ENCODE measurements at regions not wholly inside any gene's neighbourhood (a gene's known extent, or its start where the extent isn't known, plus 50 kb on each side); places are given as distances from the start of the nearest gene placed in this dataset.
"Not testable (repeated sequence)": the region's sequence is repeated elsewhere in the genome, so short reads cannot be mapped to it uniquely, and the experiment has no call there.

- Mint-ChIP-seq H3K4me3 (no peak overlapping the region), H3K36me3 (ENCODE audit: low read depth) (no peaks in the 10 kb centered on the region), H3K4me1 (peaks cover 2% of the 10 kb centered on the region), H3K27me3 (no peaks in the 10 kb centered on the region), H3K27ac (no peak overlapping the region)
- no peak for ATAC-seq
- DNase-seq = no peak
- no peaks in the 10 kb centered on the region for H3K9me3 ChIP-seq (ENCODE audit: control insufficient read depth, low read length, poor library complexity, severe bottlenecking)
Measured at GRCh38 chr3:178096955-178097354, 439.3 kb upstream of the KCNMB2 start.

- no peaks in the 10 kb centered on the region for H3K9me3 ChIP-seq (ENCODE audit: control insufficient read depth, low read length, poor library complexity, severe bottlenecking)
- Mint-ChIP-seq H3K27ac (no peak overlapping the region), H3K36me3 (ENCODE audit: low read depth) (no peaks in the 10 kb centered on the region), H3K4me3 (no peak overlapping the region), H3K4me1 (peaks cover 2% of the 10 kb centered on the region), H3K27me3 (no peaks in the 10 kb centered on the region)
- no peak for ATAC-seq
- DNase-seq = no peak
Measured at GRCh38 chr3:178097576-178097975, 438.7 kb upstream of the KCNMB2 start.

GRCh38 chr3:178099274-178099673, 437.0 kb upstream of the KCNMB2 start:
- ATAC-seq = no peak
- Mint-ChIP-seq H3K4me3 (no peak overlapping the region), H3K36me3 (ENCODE audit: low read depth) (no peaks in the 10 kb centered on the region), H3K4me1 (peaks cover 2% of the 10 kb centered on the region), H3K27me3 (no peaks in the 10 kb centered on the region), H3K27ac (no peak overlapping the region)
- no peaks in the 10 kb centered on the region for H3K9me3 ChIP-seq (ENCODE audit: control insufficient read depth, low read length, poor library complexity, severe bottlenecking)
- DNase-seq = no peak

- H3K4me3 Mint-ChIP-seq = no peak overlapping the region
- peaks cover 2% of the 10 kb centered on the region for H3K4me1 Mint-ChIP-seq
- H3K9me3 ChIP-seq (ENCODE audit: control insufficient read depth, low read length, poor library complexity, severe bottlenecking) = no peaks in the 10 kb centered on the region
- no peaks in the 10 kb centered on the region for H3K27me3 Mint-ChIP-seq
- no peak for DNase-seq
- H3K36me3 Mint-ChIP-seq (ENCODE audit: low read depth) = no peaks in the 10 kb centered on the region
- no peak overlapping the region for H3K27ac Mint-ChIP-seq
- ATAC-seq = no peak
Measured at GRCh38 chr3:178099862-178100261, 436.4 kb upstream of the KCNMB2 start.

- no peak overlapping the region for H3K27ac Mint-ChIP-seq
- H3K36me3 Mint-ChIP-seq (ENCODE audit: low read depth) = no peaks in the 10 kb centered on the region
- no peaks in the 10 kb centered on the region for H3K9me3 ChIP-seq (ENCODE audit: control insufficient read depth, low read length, poor library complexity, severe bottlenecking)
- DNase-seq (no peak), ATAC-seq (no peak)
- H3K4me1 Mint-ChIP-seq = peaks cover 2% of the 10 kb centered on the region
- no peaks in the 10 kb centered on the region for H3K27me3 Mint-ChIP-seq
- no peak overlapping the region for H3K4me3 Mint-ChIP-seq
Measured at GRCh38 chr3:178100908-178101307, 435.3 kb upstream of the KCNMB2 start.

- no peak for DNase-seq
- H3K27me3 Mint-ChIP-seq = peaks cover 2% of the 10 kb centered on the region
- H3K4me1 Mint-ChIP-seq = no peaks in the 10 kb centered on the region
- no peak overlapping the region for H3K4me3 Mint-ChIP-seq
- H3K27ac Mint-ChIP-seq = no peak overlapping the region
- no peak for ATAC-seq
- no peaks in the 10 kb centered on the region for H3K9me3 ChIP-seq (ENCODE audit: control insufficient read depth, low read length, poor library complexity, severe bottlenecking)
- H3K36me3 Mint-ChIP-seq (ENCODE audit: low read depth) = no peaks in the 10 kb centered on the region
Measured at GRCh38 chr3:178103140-178103539, 433.1 kb upstream of the KCNMB2 start.

GRCh38 chr3:178107804-178108203, 428.4 kb upstream of the KCNMB2 start:
- ATAC-seq (no peak), DNase-seq (no peak)
- no peaks in the 10 kb centered on the region for H3K4me1 Mint-ChIP-seq
- H3K9me3 ChIP-seq (ENCODE audit: control insufficient read depth, low read length, poor library complexity, severe bottlenecking) = no peaks in the 10 kb centered on the region
- no peak overlapping the region for H3K27ac Mint-ChIP-seq
- no peak overlapping the region for H3K4me3 Mint-ChIP-seq
- H3K27me3 Mint-ChIP-seq = peaks cover 5% of the 10 kb centered on the region
- H3K36me3 Mint-ChIP-seq (ENCODE audit: low read depth) = no peaks in the 10 kb centered on the region

- no peaks in the 10 kb centered on the region for H3K4me1 Mint-ChIP-seq
- H3K4me3 Mint-ChIP-seq = no peak overlapping the region
- no peak for DNase-seq
- no peaks in the 10 kb centered on the region for H3K36me3 Mint-ChIP-seq (ENCODE audit: low read depth)
- no peak for ATAC-seq
- H3K9me3 ChIP-seq (ENCODE audit: control insufficient read depth, low read length, poor library complexity, severe bottlenecking) = no peaks in the 10 kb centered on the region
- H3K27ac Mint-ChIP-seq = no peak overlapping the region
- H3K27me3 Mint-ChIP-seq = peaks cover 5% of the 10 kb centered on the region
Measured at GRCh38 chr3:178109691-178110090, 426.5 kb upstream of the KCNMB2 start.

GRCh38 chr3:178112134-178112533, 424.1 kb upstream of the KCNMB2 start:
- ATAC-seq = no peak
- Mint-ChIP-seq H3K36me3 (ENCODE audit: low read depth) (no peaks in the 10 kb centered on the region), H3K4me3 (no peak overlapping the region), H3K27me3 (peaks cover 5% of the 10 kb centered on the region), H3K4me1 (no peaks in the 10 kb centered on the region), H3K27ac (no peak overlapping the region)
- no peaks in the 10 kb centered on the region for H3K9me3 ChIP-seq (ENCODE audit: control insufficient read depth, low read length, poor library complexity, severe bottlenecking)
- no peak for DNase-seq

GRCh38 chr3:178112552-178112951, 423.7 kb upstream of the KCNMB2 start:
- not testable (repeated sequence) for H3K4me1 Mint-ChIP-seq; H3K27me3 Mint-ChIP-seq; H3K27ac Mint-ChIP-seq; H3K36me3 Mint-ChIP-seq (ENCODE audit: low read depth); H3K4me3 Mint-ChIP-seq; ATAC-seq; H3K9me3 ChIP-seq (ENCODE audit: control insufficient read depth, low read length, poor library complexity, severe bottlenecking); DNase-seq

GRCh38 chr3:178117641-178118040, 418.6 kb upstream of the KCNMB2 start:
- DNase-seq (no peak), ATAC-seq (no peak)
- H3K9me3 ChIP-seq (ENCODE audit: control insufficient read depth, low read length, poor library complexity, severe bottlenecking) = no peaks in the 10 kb centered on the region
- H3K36me3 Mint-ChIP-seq (ENCODE audit: low read depth) = no peaks in the 10 kb centered on the region
- no peaks in the 10 kb centered on the region for H3K4me1 Mint-ChIP-seq
- no peak overlapping the region for H3K4me3 Mint-ChIP-seq
- H3K27ac Mint-ChIP-seq = no peak overlapping the region
- H3K27me3 Mint-ChIP-seq = no peaks in the 10 kb centered on the region

- not testable (repeated sequence) for H3K27ac Mint-ChIP-seq; H3K4me1 Mint-ChIP-seq; DNase-seq; H3K4me3 Mint-ChIP-seq; H3K27me3 Mint-ChIP-seq; H3K9me3 ChIP-seq (ENCODE audit: control insufficient read depth, low read length, poor library complexity, severe bottlenecking); ATAC-seq; H3K36me3 Mint-ChIP-seq (ENCODE audit: low read depth)
Measured at GRCh38 chr3:178119608-178120295, 416.5 kb upstream of the KCNMB2 start.

- no peaks in the 10 kb centered on the region for H3K9me3 ChIP-seq (ENCODE audit: control insufficient read depth, low read length, poor library complexity, severe bottlenecking)
- H3K27me3 Mint-ChIP-seq = no peaks in the 10 kb centered on the region
- DNase-seq (no peak), ATAC-seq (no peak)
- H3K4me1 Mint-ChIP-seq = no peaks in the 10 kb centered on the region
- H3K27ac Mint-ChIP-seq = no peak overlapping the region
- H3K4me3 Mint-ChIP-seq = no peak overlapping the region
- H3K36me3 Mint-ChIP-seq (ENCODE audit: low read depth) = no peaks in the 10 kb centered on the region
Measured at GRCh38 chr3:178120367-178120766, 415.9 kb upstream of the KCNMB2 start.

- no peaks in the 10 kb centered on the region for H3K27me3 Mint-ChIP-seq
- no peaks in the 10 kb centered on the region for H3K4me1 Mint-ChIP-seq
- no peak overlapping the region for H3K27ac Mint-ChIP-seq
- H3K36me3 Mint-ChIP-seq (ENCODE audit: low read depth) = no peaks in the 10 kb centered on the region
- H3K9me3 ChIP-seq (ENCODE audit: control insufficient read depth, low read length, poor library complexity, severe bottlenecking) = no peaks in the 10 kb centered on the region
- ATAC-seq (no peak), DNase-seq (no peak)
- no peak overlapping the region for H3K4me3 Mint-ChIP-seq
Measured at GRCh38 chr3:178126686-178127085, 409.6 kb upstream of the KCNMB2 start.
